Breast epithelium (tissue), 3 donors: ENCODE measurements at regions not wholly inside any gene's neighbourhood (a gene's known extent, or its start where the extent isn't known, plus 50 kb on each side); places are given as distances from the start of the nearest gene placed in this dataset.

Source experiments
- CTCF ChIP-seq, 3 donors: fragments of 450-650 bp; IDR thresholded peaks; one replicate each; pipeline ENCODE4 v1.5.1; 2016 to 2017; ENCODE audit warnings: antibody characterized with exemption in 3 of 3, mild to moderate bottlenecking in 3 of 3, moderate library complexity in 3 of 3
- POLR2A ChIP-seq: fragments of 450-650 bp; IDR thresholded peaks from one replicate; pipeline ENCODE4 v1.6.1; 2016; ENCODE audit warnings: antibody characterized with exemption, mild to moderate bottlenecking, moderate library complexity
- POLR2AphosphoS5 ChIP-seq, 3 donors: sonication (generic); formaldehyde crosslinking; IDR thresholded peaks; one replicate each; pipeline ENCODE4 v1.6.1; 2017; ENCODE audit warnings: antibody characterized with exemption in 3 of 3

GRCh38 chr3:102025606-102026270, 176.4 kb downstream of the NFKBIZ start:
- TF ChIP-seq CTCF (IDR thresholded peaks at IDR 0.05) (no peak), POLR2A (no peak), POLR2AphosphoS5 (IDR thresholded peaks at IDR 0.05) (no peak)
